ENCODE measurements at regions not wholly inside any gene's neighbourhood (a gene's known extent, or its start where the extent isn't known, plus 50 kb on each side); places are given as distances from the start of the nearest gene placed in this dataset.

GRCh38 chr3:174529298-174529697, 329.8 kb upstream of the NAALADL2 start:
- no peak for ATAC-seq
- Histone ChIP-seq H3K36me3 (no peaks in the 10 kb centered on the region), H3K27ac (no peak overlapping the region), H3K27me3 (no peaks in the 10 kb centered on the region), H3K4me1 (peaks cover 0 to 17% (median 2%) of the 10 kb centered on the region in 4 donors), H3K4me3 (no peak overlapping the region), H3K9me3 (no peaks in the 10 kb centered on the region)
- intact Hi-C loops (cut with DNase I), result no loop called here
- TF ChIP-seq POLR2A (IDR thresholded peaks at IDR 0.05), result no peak
- TF ChIP-seq CTCF (IDR thresholded peaks at IDR 0.05), result no peak
- WGBS (ENCODE audit: insufficient coverage, low coverage, low lambda C conversion rate, missing lambda C conversion rate), result 85% methylated on average over 3 of the region's 3 CpGs
- DNase-seq, result no peak

GRCh38 chr3:174531262-174531982, 327.7 kb upstream of the NAALADL2 start:
- DNase-seq (no peak), ATAC-seq (peak; percentile 52 to 81 (median 65))
- WGBS (ENCODE audit: insufficient coverage, low coverage, low lambda C conversion rate, missing lambda C conversion rate), result 19% methylated on average over 5 of the region's 5 CpGs
- intact Hi-C loops (cut with DNase I), result no loop called here
- peak overlapping the region in 1 of 3 donors; percentile 4 for H3K27ac ChIP-seq
- peak in 1 of 4 donors; percentile 4 for TF ChIP-seq CTCF (IDR thresholded peaks at IDR 0.05)
- TF ChIP-seq POLR2A (IDR thresholded peaks at IDR 0.05), result no peak
- H3K4me1 ChIP-seq, result peaks cover 0 to 17% (median 2%) of the 10 kb centered on the region in 4 donors
- H3K9me3 ChIP-seq, result no peaks in the 10 kb centered on the region
- H3K27me3 ChIP-seq, result no peaks in the 10 kb centered on the region
- H3K4me3 ChIP-seq, result no peak overlapping the region
- no peaks in the 10 kb centered on the region for H3K36me3 ChIP-seq

GRCh38 chr3:174532216-174532615, 326.9 kb upstream of the NAALADL2 start:
- Histone ChIP-seq H3K4me3 (no peak overlapping the region), H3K4me1 (peaks cover 0 to 17% (median 2%) of the 10 kb centered on the region in 4 donors), H3K36me3 (no peaks in the 10 kb centered on the region), H3K9me3 (no peaks in the 10 kb centered on the region), H3K27ac (peak overlapping the region in 1 of 3 donors; percentile 4), H3K27me3 (no peaks in the 10 kb centered on the region)
- intact Hi-C loops (cut with DNase I), result no loop called here
- WGBS (ENCODE audit: insufficient coverage, low coverage, low lambda C conversion rate, missing lambda C conversion rate), result 29% methylated on average over 1 of the region's 1 CpG
- TF ChIP-seq POLR2A (IDR thresholded peaks at IDR 0.05), result no peak
- no peak for TF ChIP-seq CTCF (IDR thresholded peaks at IDR 0.05)
- peak; percentile 71 to 83 (median 81) for ATAC-seq
- no peak for DNase-seq

- no CpG with 5 or more reads among the region's 2 CpGs for WGBS (ENCODE audit: insufficient coverage, low coverage, low lambda C conversion rate, missing lambda C conversion rate)
- TF ChIP-seq CTCF (IDR thresholded peaks at IDR 0.05) (no peak), POLR2A (IDR thresholded peaks at IDR 0.05) (no peak)
- no peak for ATAC-seq
Measured at GRCh38 chr3:174532776-174533175, 326.4 kb upstream of the NAALADL2 start.

More at GRCh38 chr3:174532776-174533175, 326.4 kb upstream of the NAALADL2 start:
- Histone ChIP-seq H3K27me3 (no peaks in the 10 kb centered on the region), H3K4me3 (no peak overlapping the region), H3K4me1 (peaks cover 0 to 17% (median 2%) of the 10 kb centered on the region in 4 donors), H3K36me3 (no peaks in the 10 kb centered on the region), H3K27ac (no peak overlapping the region), H3K9me3 (no peaks in the 10 kb centered on the region)
- intact Hi-C loops (cut with DNase I), result no loop called here
- no peak for DNase-seq

Data from right lobe of liver (tissue), 6 donors.